OCI-LY1 (cell line): ENCODE measurements at regions not wholly inside any gene's neighbourhood (a gene's known extent, or its start where the extent isn't known, plus 50 kb on each side); places are given as distances from the start of the nearest gene placed in this dataset.
"Not testable (repeated sequence)": the region's sequence is repeated elsewhere in the genome, so short reads cannot be mapped to it uniquely, and the experiment has no call there.

Experiments used
- H2AFZ ChIP-seq: fragments of 200-600 bp; sonication (generic), shearing (Covaris generic); 2 replicates; pipeline ENCODE4 v1.6.0; 2014; ENCODE audit warnings: antibody characterized with exemption, mild to moderate bottlenecking, low read length
- H3F3A ChIP-seq: fragments of 200-600 bp; sonication (generic), shearing (Covaris generic); 2 replicates; pipeline ENCODE4 v1.6.0; 2014; ENCODE audit warnings: mild to moderate bottlenecking, antibody characterized with exemption, low read length, moderate library complexity; ENCODE audit not compliant: insufficient read depth
- H3K27ac ChIP-seq: fragments of 200-600 bp; sonication (generic); 2 replicates; pipeline ENCODE4 v1.5.1; 2014; ENCODE audit warnings: low read length, mixed run types, mild to moderate bottlenecking, low read depth; ENCODE audit not compliant: poor library complexity, severe bottlenecking
- H3K27me3 ChIP-seq: fragments of 200-600 bp; sonication (generic); 2 replicates; pipeline ENCODE4 v1.6.0; 2014; ENCODE audit warnings: antibody characterized with exemption, mild to moderate bottlenecking, low read length, moderate library complexity; ENCODE audit not compliant: insufficient read depth
- H3K36me3 ChIP-seq: fragments of 200-600 bp; sonication (generic); 2 replicates; pipeline ENCODE4 v1.6.1; 2014; ENCODE audit warnings: mild to moderate bottlenecking, antibody characterized with exemption, low read length, moderate library complexity, mixed read lengths; ENCODE audit not compliant: insufficient read depth
- H3K4me1 ChIP-seq: fragments of 200-600 bp; sonication (generic); 2 replicates; pipeline ENCODE4 v1.5.1; 2014; ENCODE audit warnings: mild to moderate bottlenecking, low read length, moderate library complexity; ENCODE audit not compliant: insufficient read depth, severe bottlenecking
- H3K4me2 ChIP-seq: fragments of 200-600 bp; sonication (generic), shearing (Covaris generic); 2 replicates; pipeline ENCODE4 v1.6.1; 2014; ENCODE audit warnings: low read length
- H3K4me3 ChIP-seq: fragments of 200-600 bp; sonication (generic); 2 replicates; pipeline ENCODE4 v1.5.1; 2014; ENCODE audit warnings: low read length, low read depth, mild to moderate bottlenecking, mixed read lengths; ENCODE audit not compliant: poor library complexity, severe bottlenecking
- H3K79me2 ChIP-seq: fragments of 200-600 bp; shearing (Covaris generic); 2 replicates; pipeline ENCODE4 v1.6.1; 2016; ENCODE audit warnings: mixed run types, low read length, mixed read lengths; ENCODE audit not compliant: insufficient read depth
- H3K9ac ChIP-seq: fragments of 200-600 bp; sonication (generic), shearing (Covaris generic); 2 replicates; pipeline ENCODE4 v1.6.1; 2014; ENCODE audit warnings: mild to moderate bottlenecking, low read length, mixed read lengths
- H3K9me2 ChIP-seq: fragments of 200-600 bp; sonication (generic), shearing (Covaris generic); 2 replicates; pipeline ENCODE4 v1.6.1; 2014; ENCODE audit warnings: low read depth, mild to moderate bottlenecking, low read length, mixed read lengths
- H3K9me3 ChIP-seq: fragments of 200-600 bp; shearing (Covaris generic); 2 replicates; pipeline ENCODE4 v1.6.1; 2014; ENCODE audit warnings: low read length, mixed read lengths
- H4K20me1 ChIP-seq: fragments of 200-600 bp; sonication (generic), shearing (Covaris generic); 2 replicates; pipeline ENCODE4 v1.6.0; 2016; ENCODE audit warnings: mild to moderate bottlenecking, low read length; ENCODE audit not compliant: insufficient read depth
- TF ChIP-seq, protein P1 (sequence below): fragments of 200-600 bp; sonication (generic), shearing (Covaris generic); IDR thresholded peaks from 2 replicates; pipeline ENCODE4 v1.5.1; 2017; ENCODE audit warnings: mild to moderate bottlenecking, antibody characterized with exemption, low read length, moderate library complexity, mixed read lengths

- H3K36me3 ChIP-seq, H3K4me1 ChIP-seq, H3K9me2 ChIP-seq, H3F3A ChIP-seq, H2AFZ ChIP-seq, H3K27me3 ChIP-seq, H4K20me1 ChIP-seq, H3K9ac ChIP-seq, H3K27ac ChIP-seq, H3K4me2 ChIP-seq, H3K79me2 ChIP-seq, H3K9me3 ChIP-seq, H3K4me3 ChIP-seq: not testable (repeated sequence)
- TF ChIP-seq, protein P1, sequence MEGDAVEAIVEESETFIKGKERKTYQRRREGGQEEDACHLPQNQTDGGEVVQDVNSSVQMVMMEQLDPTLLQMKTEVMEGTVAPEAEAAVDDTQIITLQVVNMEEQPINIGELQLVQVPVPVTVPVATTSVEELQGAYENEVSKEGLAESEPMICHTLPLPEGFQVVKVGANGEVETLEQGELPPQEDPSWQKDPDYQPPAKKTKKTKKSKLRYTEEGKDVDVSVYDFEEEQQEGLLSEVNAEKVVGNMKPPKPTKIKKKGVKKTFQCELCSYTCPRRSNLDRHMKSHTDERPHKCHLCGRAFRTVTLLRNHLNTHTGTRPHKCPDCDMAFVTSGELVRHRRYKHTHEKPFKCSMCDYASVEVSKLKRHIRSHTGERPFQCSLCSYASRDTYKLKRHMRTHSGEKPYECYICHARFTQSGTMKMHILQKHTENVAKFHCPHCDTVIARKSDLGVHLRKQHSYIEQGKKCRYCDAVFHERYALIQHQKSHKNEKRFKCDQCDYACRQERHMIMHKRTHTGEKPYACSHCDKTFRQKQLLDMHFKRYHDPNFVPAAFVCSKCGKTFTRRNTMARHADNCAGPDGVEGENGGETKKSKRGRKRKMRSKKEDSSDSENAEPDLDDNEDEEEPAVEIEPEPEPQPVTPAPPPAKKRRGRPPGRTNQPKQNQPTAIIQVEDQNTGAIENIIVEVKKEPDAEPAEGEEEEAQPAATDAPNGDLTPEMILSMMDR: peak; percentile 14; the same call in 1 of the 2 replicates
These were observed 730.4 kb downstream of the PRIM2 start for GRCh38 chr6:58047865-58048264.

DNA sequence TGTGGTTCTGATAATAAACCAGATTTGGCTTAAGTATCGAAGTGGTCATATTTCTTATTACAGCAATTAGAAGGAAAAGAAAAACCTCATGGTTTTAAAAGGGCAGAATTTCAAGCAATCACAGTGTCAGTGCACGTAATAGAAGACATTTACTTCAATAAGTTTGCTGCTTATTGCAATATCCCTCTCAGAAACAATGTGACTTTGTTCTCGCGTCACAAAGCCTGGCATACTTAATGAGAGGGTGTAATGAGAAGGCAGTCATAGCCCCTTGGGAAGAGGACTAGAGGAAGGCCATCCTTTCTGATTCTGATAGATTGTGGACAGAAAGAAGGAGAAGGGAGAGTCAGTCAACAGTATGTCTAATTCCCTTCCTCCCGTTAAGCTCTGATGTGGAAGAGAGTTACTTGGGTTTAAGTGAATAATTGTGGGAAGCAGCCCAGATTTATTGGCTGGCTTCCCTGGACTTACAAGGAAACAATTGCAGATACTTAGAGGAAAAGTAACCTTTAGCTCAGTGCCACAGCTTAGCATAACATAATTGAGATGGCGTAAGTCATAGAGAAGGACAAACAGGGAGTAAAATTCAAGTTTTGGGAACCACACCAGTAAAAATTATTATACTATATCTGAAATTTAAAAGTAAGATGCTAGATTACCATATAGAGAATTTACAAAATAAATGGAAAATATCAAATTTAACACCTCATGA is 738.2 kb downstream of the PRIM2 start:
- not testable (repeated sequence) for H3F3A ChIP-seq, H3K27me3 ChIP-seq, H4K20me1 ChIP-seq, H3K36me3 ChIP-seq, H3K4me3 ChIP-seq, H3K4me2 ChIP-seq, H3K9me2 ChIP-seq, H2AFZ ChIP-seq, H3K9ac ChIP-seq, H3K79me2 ChIP-seq, H3K27ac ChIP-seq, H3K4me1 ChIP-seq, H3K9me3 ChIP-seq

- not testable (repeated sequence) for H3K79me2 ChIP-seq, H3K4me1 ChIP-seq, H3K9ac ChIP-seq, H3K27ac ChIP-seq, H3K9me3 ChIP-seq, H3F3A ChIP-seq, H3K9me2 ChIP-seq, H3K36me3 ChIP-seq, H3K4me2 ChIP-seq, H3K27me3 ChIP-seq, H2AFZ ChIP-seq, H4K20me1 ChIP-seq, H3K4me3 ChIP-seq
These were observed 742.3 kb downstream of the PRIM2 start for GRCh38 chr6:58059701-58060100.

DNA sequence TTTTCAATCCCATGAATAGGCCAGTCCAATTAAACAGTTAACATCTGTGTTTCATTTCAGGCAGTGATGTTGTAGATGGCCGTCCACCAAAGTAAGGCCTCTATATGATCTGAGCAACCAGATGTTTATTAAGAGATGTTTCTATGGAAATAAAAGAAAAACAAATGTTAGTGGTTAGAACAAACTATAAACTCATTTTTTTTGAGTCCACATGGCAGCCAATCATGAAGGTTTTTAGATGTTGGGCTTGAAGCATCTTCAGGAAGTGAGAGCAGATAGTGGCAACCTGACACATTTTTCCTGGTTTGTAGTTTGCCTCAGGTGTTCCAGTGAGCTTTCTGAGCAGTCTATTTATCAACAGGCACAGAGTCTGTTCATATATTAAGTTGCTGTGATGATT is 746.1 kb downstream of the PRIM2 start:
- H3K4me1 ChIP-seq, H3K4me2 ChIP-seq, H3F3A ChIP-seq, H3K36me3 ChIP-seq, H2AFZ ChIP-seq, H3K9me2 ChIP-seq, H3K27ac ChIP-seq, H3K4me3 ChIP-seq, H4K20me1 ChIP-seq, H3K9me3 ChIP-seq, H3K79me2 ChIP-seq, H3K9ac ChIP-seq, H3K27me3 ChIP-seq: not testable (repeated sequence)

DNA sequence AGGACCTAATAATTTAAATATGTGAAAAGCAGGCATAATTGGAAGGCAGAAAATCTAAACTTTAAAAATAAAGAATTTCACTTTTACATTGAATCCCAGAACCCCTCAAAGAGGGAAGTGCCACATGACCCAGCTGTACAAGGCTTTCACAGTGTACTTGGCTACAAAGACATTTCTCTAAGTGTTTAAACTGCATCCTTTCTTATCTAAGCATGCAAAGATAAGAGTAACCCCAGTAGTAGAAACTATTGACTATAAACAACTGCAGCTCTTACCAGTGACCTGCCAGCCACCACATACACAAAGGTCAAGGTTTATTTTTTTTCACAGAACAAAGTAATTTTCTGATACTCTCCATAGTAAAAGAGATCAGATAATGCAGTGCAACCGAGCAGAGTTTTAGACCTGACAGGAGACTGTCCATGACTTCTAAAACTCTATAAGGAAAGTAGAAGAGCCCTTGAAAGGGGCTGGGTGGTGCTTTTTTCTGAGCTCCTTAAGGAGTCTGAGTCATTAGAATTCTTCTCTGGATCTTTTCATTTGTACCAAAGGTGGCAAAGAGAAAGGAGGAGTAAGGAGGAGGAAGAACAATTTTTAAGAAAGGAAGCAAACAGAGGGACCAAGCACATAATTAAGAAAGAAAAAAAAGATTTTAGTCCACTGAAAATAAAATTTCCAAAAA is 750.6 kb downstream of the PRIM2 start:
- not testable (repeated sequence) for H3K27me3 ChIP-seq, H3K9me3 ChIP-seq, H3K9ac ChIP-seq, H3K36me3 ChIP-seq, H3K4me3 ChIP-seq, H3K9me2 ChIP-seq, H2AFZ ChIP-seq, H3K79me2 ChIP-seq, H3K4me2 ChIP-seq, H4K20me1 ChIP-seq, H3K27ac ChIP-seq, H3K4me1 ChIP-seq, H3F3A ChIP-seq
